ENCODE measurements at regions not wholly inside any gene's neighbourhood (a gene's known extent, or its start where the extent isn't known, plus 50 kb on each side); places are given as distances from the start of the nearest gene placed in this dataset.

DNA sequence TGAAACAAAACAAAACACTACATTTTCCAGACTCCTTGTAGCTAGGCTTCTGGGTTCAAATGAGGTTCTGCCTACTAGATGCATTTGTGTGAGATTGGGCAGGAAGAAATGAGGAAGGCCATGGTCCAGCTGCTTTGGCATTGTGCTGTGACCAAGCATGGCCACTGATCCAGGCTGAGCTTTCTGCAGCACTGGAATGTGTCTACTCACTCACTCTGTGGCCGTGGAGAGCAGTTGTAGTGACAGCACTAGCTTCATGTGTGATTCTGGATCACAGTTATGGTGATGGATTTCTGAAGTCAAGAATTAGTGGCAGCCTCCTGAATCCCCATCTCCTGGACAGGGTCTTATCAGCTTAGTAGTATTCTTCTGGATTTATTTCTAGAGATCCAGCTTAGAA lies 358.9 kb downstream of the GPAT3 start:
- ATAC-seq (no peak), DNase-seq (no peak)
- TF ChIP-seq, protein P1, sequence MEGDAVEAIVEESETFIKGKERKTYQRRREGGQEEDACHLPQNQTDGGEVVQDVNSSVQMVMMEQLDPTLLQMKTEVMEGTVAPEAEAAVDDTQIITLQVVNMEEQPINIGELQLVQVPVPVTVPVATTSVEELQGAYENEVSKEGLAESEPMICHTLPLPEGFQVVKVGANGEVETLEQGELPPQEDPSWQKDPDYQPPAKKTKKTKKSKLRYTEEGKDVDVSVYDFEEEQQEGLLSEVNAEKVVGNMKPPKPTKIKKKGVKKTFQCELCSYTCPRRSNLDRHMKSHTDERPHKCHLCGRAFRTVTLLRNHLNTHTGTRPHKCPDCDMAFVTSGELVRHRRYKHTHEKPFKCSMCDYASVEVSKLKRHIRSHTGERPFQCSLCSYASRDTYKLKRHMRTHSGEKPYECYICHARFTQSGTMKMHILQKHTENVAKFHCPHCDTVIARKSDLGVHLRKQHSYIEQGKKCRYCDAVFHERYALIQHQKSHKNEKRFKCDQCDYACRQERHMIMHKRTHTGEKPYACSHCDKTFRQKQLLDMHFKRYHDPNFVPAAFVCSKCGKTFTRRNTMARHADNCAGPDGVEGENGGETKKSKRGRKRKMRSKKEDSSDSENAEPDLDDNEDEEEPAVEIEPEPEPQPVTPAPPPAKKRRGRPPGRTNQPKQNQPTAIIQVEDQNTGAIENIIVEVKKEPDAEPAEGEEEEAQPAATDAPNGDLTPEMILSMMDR (IDR thresholded peaks at IDR 0.05), result no peak

DNA sequence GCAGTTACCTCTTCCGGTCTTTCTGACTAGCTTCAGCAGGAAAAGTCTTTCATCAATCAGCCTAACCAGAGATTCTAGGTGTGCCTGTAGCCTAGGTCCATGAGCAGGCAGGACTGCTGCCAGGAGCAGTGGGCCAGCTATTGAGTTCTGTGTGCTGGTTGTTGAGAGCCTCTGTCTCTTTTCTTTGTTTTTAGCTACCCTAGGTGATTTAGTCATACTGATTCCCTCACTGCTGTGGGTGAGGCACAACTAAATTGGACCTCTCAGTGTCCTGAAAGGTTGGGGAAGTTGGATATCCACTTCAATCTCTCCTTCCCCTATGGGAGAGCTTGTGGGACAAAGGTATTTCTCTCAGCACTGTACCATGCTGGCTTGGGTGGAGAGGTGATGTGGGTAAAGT lies 354.9 kb downstream of the GPAT3 start:
- Histone ChIP-seq H3K4me3 (no peak overlapping the region), H3K4me1 (no peaks in the 10 kb centered on the region), H3K9me3 (peaks cover 5% of the 10 kb centered on the region), H3K27ac (no peak overlapping the region), H3K27me3 (ENCODE audit: insufficient read depth in 3 of 3, low read length in 2 of 3) (no peaks in the 10 kb centered on the region), H3K36me3 (ENCODE audit: insufficient read depth in 1 of 2, low read depth in 1 of 2) (no peaks in the 10 kb centered on the region)
- DNase-seq (no peak), ATAC-seq (no peak)
- TF ChIP-seq, protein P1 (IDR thresholded peaks at IDR 0.05), result no peak
- 92 to 100% (median 94%) methylated on average over 1 of the region's 1 CpG for WGBS, 3 donors
- intact Hi-C loops (cut with DNase I), result no loop called here

More for the DNA sequence above, 358.9 kb downstream of the GPAT3 start:
- H3K4me1 ChIP-seq, result no peaks in the 10 kb centered on the region
- WGBS, 3 donors, result 16 to 47% (median 30%) methylated on average over 1 of the region's 1 CpG
- H3K9me3 ChIP-seq, result no peaks in the 10 kb centered on the region
- H3K4me3 ChIP-seq, result no peak overlapping the region
- H3K27me3 ChIP-seq (ENCODE audit: insufficient read depth in 3 of 3, low read length in 2 of 3), result no peaks in the 10 kb centered on the region
- no peak overlapping the region for H3K27ac ChIP-seq
- intact Hi-C loops (cut with DNase I), result no loop called here
- H3K36me3 ChIP-seq (ENCODE audit: insufficient read depth in 1 of 2, low read depth in 1 of 2), result no peaks in the 10 kb centered on the region

GRCh38 chr4:83890231-83890630 lies 354.3 kb downstream of the GPAT3 start:
- TF ChIP-seq, protein P1 (IDR thresholded peaks at IDR 0.05), result no peak
- no peak overlapping the region for H3K4me3 ChIP-seq
- no peaks in the 10 kb centered on the region for H3K27me3 ChIP-seq (ENCODE audit: insufficient read depth in 3 of 3, low read length in 2 of 3)
- WGBS, 3 donors, result 89 to 92% (median 91%) methylated on average over 2 of the region's 2 CpGs
- DNase-seq (no peak), ATAC-seq (no peak)
- H3K27ac ChIP-seq, result no peak overlapping the region
- no peaks in the 10 kb centered on the region for H3K36me3 ChIP-seq (ENCODE audit: insufficient read depth in 1 of 2, low read depth in 1 of 2)
- H3K9me3 ChIP-seq, result peaks cover 5% of the 10 kb centered on the region
- intact Hi-C loops (cut with DNase I), result no loop called here
- H3K4me1 ChIP-seq, result no peaks in the 10 kb centered on the region

DNA sequence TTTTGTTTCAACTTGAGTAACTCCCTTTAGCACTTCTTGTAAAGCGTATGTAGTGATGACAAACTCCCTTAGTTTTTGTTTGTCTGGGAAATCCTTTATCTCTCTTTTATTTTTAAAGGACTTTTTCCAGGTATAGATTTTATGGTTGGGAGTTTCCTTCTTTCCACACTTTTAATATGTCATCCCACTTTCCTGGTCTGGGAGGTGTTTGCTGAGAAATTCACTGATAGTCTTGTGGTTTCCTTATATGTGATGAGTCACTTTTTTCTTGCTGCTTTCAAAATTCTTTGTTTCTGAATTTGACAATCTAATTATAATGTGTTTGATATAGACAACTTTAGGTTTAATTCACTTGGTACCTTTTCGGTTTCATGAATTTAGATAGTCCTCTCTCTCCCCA lies 353.9 kb downstream of the GPAT3 start:
- 87 to 88% (median 87%) methylated on average over 2 of the region's 2 CpGs for WGBS, 3 donors

More for the DNA sequence above, 353.9 kb downstream of the GPAT3 start:
- no peak overlapping the region for H3K27ac ChIP-seq
- TF ChIP-seq, protein P1 (IDR thresholded peaks at IDR 0.05), result no peak
- H3K9me3 ChIP-seq, result peaks cover 5% of the 10 kb centered on the region
- ATAC-seq (no peak), DNase-seq (no peak)
- intact Hi-C loops (cut with DNase I), result no loop called here
- no peaks in the 10 kb centered on the region for H3K27me3 ChIP-seq (ENCODE audit: insufficient read depth in 3 of 3, low read length in 2 of 3)
- H3K4me3 ChIP-seq, result no peak overlapping the region
- no peaks in the 10 kb centered on the region for H3K4me1 ChIP-seq
- no peaks in the 10 kb centered on the region for H3K36me3 ChIP-seq (ENCODE audit: insufficient read depth in 1 of 2, low read depth in 1 of 2)

All from psoas muscle (tissue), 7 donors.